Neural cell (in vitro differentiated cells): ENCODE measurements at regions not wholly inside any gene's neighbourhood (a gene's known extent, or its start where the extent isn't known, plus 50 kb on each side); places are given as distances from the start of the nearest gene placed in this dataset.

ENCODE experiments used
- H2AFZ ChIP-seq: fragments of 200-600, 300-800 bp; sonication (generic), shearing (Covaris generic); 2 replicates; pipeline ENCODE4 v1.6.0; 2014; ENCODE audit warnings: low read depth, mild to moderate bottlenecking, antibody characterized with exemption, low read length, moderate library complexity
- H3F3A ChIP-seq: fragments of 200-600 bp; shearing (Covaris generic); 2 replicates; pipeline ENCODE4 v1.6.1; 2016; ENCODE audit warnings: mild to moderate bottlenecking, moderate library complexity, mixed read lengths, antibody characterized with exemption, low read length; ENCODE audit not compliant: insufficient read depth, poor library complexity, severe bottlenecking
- H3K27ac ChIP-seq: fragments of 200-600, 300-800 bp; sonication (generic), shearing (Covaris generic); 2 replicates; pipeline ENCODE4 v1.5.1; 2014; ENCODE audit warnings: mild to moderate bottlenecking, low read length, moderate library complexity
- H3K27me3 ChIP-seq: fragments of 300-800, 200-600 bp; sonication (generic), shearing (Covaris generic); 2 replicates; pipeline ENCODE4 v1.6.0; 2014; ENCODE audit warnings: mild to moderate bottlenecking, low read depth, low read length, moderate library complexity; ENCODE audit not compliant: insufficient read depth
- H3K36me3 ChIP-seq: fragments of 300-800, 200-600 bp; sonication (generic), shearing (Covaris generic); 2 replicates; pipeline ENCODE4 v1.5.1; 2014; ENCODE audit warnings: mild to moderate bottlenecking, antibody characterized with exemption, low read length, moderate library complexity; ENCODE audit not compliant: insufficient read depth
- H3K4me2 ChIP-seq: fragments of 300-800, 200-600 bp; sonication (generic), shearing (Covaris generic); 2 replicates; pipeline ENCODE4 v1.6.0; 2014; ENCODE audit warnings: mild to moderate bottlenecking, low read length
- H3K4me3 ChIP-seq: fragments of 300-800, 200-600 bp; sonication (generic), shearing (Covaris generic); 2 replicates; pipeline ENCODE4 v1.5.1; 2014; ENCODE audit warnings: mild to moderate bottlenecking, low read length, moderate library complexity
- H3K79me2 ChIP-seq: fragments of 200-600 bp; shearing (Covaris generic); replicated peaks from 2 replicates; pipeline ENCODE4 v1.6.0; 2014; ENCODE audit warnings: mild to moderate bottlenecking, low read length, moderate library complexity; ENCODE audit not compliant: insufficient read depth
- H3K9ac ChIP-seq: fragments of 300-800, 200-600 bp; sonication (generic), shearing (Covaris generic); 2 replicates; pipeline ENCODE4 v1.6.1; 2016; ENCODE audit warnings: mild to moderate bottlenecking, low read length, mixed read lengths
- H3K9me2 ChIP-seq: fragments of 200-600 bp; shearing (Covaris generic); 2 replicates; pipeline ENCODE4 v1.6.1; 2016; ENCODE audit warnings: mild to moderate bottlenecking, low read length, mixed read lengths; ENCODE audit not compliant: insufficient read depth
- H3K9me3 ChIP-seq: fragments of 200-600, 300-800 bp; sonication (generic), shearing (Covaris generic); 2 replicates; pipeline ENCODE4 v1.6.1; 2016; ENCODE audit warnings: mild to moderate bottlenecking, mixed run types, low read length, moderate library complexity, mixed read lengths
- H4K20me1 ChIP-seq: fragments of 200-600 bp; shearing (Covaris generic); 2 replicates; pipeline ENCODE4 v1.6.1; 2016; ENCODE audit warnings: mild to moderate bottlenecking, mixed run types; ENCODE audit not compliant: insufficient read depth
- EP300 ChIP-seq: fragments of 450-650 bp; conservative IDR thresholded peaks from 2 replicates; pipeline ENCODE4 v1.6.1; 2014; ENCODE audit warnings: antibody characterized with exemption, mild to moderate bottlenecking, moderate library complexity; ENCODE audit not compliant: poor library complexity, severe bottlenecking
- EZH2 ChIP-seq: fragments of 200-600, 300-800 bp; shearing (Covaris generic), sonication (generic); IDR thresholded peaks from 2 replicates; pipeline ENCODE4 v1.6.1; 2014; ENCODE audit warnings: antibody characterized with exemption, low read length, borderline replicate concordance, mild to moderate bottlenecking; ENCODE audit not compliant: insufficient read depth, poor library complexity, severe bottlenecking
- MXI1 ChIP-seq: fragments of 450-650 bp; conservative IDR thresholded peaks from 2 replicates; pipeline ENCODE4 v1.6.1; 2014; ENCODE audit warnings: antibody characterized with exemption, mild to moderate bottlenecking; ENCODE audit not compliant: poor library complexity, severe bottlenecking
- POLR2AphosphoS5 ChIP-seq: IDR thresholded peaks from 2 replicates; pipeline ENCODE4 v1.6.1; 2012
- RAD21 ChIP-seq: fragments of 450-650 bp; conservative IDR thresholded peaks from 2 replicates; pipeline ENCODE4 v1.6.1; 2014; ENCODE audit warnings: antibody characterized with exemption, mild to moderate bottlenecking, moderate library complexity
- SMC3 ChIP-seq: fragments of 450-650 bp; conservative IDR thresholded peaks from 2 replicates; pipeline ENCODE4 v1.6.1; 2014; ENCODE audit warnings: antibody characterized with exemption, mild to moderate bottlenecking, moderate library complexity; ENCODE audit not compliant: poor library complexity
- TAF1 ChIP-seq: IDR thresholded peaks from 2 replicates; pipeline ENCODE4 v1.6.1; 2012; ENCODE audit warnings: low read depth
- TF ChIP-seq, protein P1 (sequence below): fragments of 450-650 bp; IDR thresholded peaks from 2 replicates; pipeline ENCODE4 v1.5.1; 2014; ENCODE audit warnings: antibody characterized with exemption, mild to moderate bottlenecking, moderate library complexity; ENCODE audit not compliant: poor library complexity, severe bottlenecking
- TF ChIP-seq, protein P2 (sequence below): IDR thresholded peaks from 2 replicates; pipeline ENCODE4 v1.6.1; 2012; ENCODE audit warnings: borderline replicate concordance

- Histone ChIP-seq H3K27me3 (no peaks in the 10 kb centered on the region), H3K4me2 (no peak overlapping the region), H4K20me1 (no peaks in the 10 kb centered on the region), H3K9me2 (no peaks in the 10 kb centered on the region), H3K36me3 (no peaks in the 10 kb centered on the region), H3K79me2 (no peaks in the 10 kb centered on the region), H2AFZ (no peak overlapping the region), H3K27ac (no peak overlapping the region), H3K9me3 (no peaks in the 10 kb centered on the region), H3K4me3 (no peak overlapping the region), H3F3A (no peaks in the 10 kb centered on the region), H3K9ac (no peak overlapping the region)
- no peak for TF ChIP-seq EP300
These were observed 107.0 kb upstream of the NPSR1 start for GRCh38 chr7:34550996-34551395.

DNA sequence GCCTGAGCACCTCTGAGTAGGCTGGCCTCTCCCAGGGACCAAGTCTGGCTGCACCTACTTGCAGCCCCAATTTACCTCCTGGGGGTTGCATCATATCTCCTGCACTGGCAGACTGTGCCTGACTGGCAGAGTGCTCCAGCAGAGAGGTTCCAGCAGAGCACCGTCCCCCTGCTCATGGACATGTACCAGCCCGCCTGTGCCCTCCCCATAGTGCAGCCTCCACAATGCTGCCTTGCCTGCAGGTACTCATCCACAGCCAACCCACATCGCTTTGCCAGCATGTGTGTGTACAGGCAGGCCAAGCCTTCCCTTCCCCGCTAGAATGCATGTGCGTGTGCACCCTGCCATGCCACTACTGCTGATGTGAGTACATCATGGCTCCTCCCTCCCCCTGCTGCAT lies 105.5 kb upstream of the NPSR1 start:
- Histone ChIP-seq H3K79me2 (no peaks in the 10 kb centered on the region), H3F3A (no peaks in the 10 kb centered on the region), H3K9me3 (no peaks in the 10 kb centered on the region), H3K36me3 (no peaks in the 10 kb centered on the region), H3K27me3 (no peaks in the 10 kb centered on the region), H3K4me3 (no peak overlapping the region), H3K4me2 (no peak overlapping the region), H2AFZ (no peak overlapping the region), H4K20me1 (no peaks in the 10 kb centered on the region), H3K9ac (no peak overlapping the region), H3K27ac (no peak overlapping the region), H3K9me2 (no peaks in the 10 kb centered on the region)
- TF ChIP-seq SMC3, result no peak

GRCh38 chr7:34558022-34558421 lies 100.0 kb upstream of the NPSR1 start:
- Histone ChIP-seq H3F3A (no peaks in the 10 kb centered on the region), H3K27ac (peak overlapping the region; percentile 52), H3K4me3 (no peak overlapping the region), H3K36me3 (no peaks in the 10 kb centered on the region), H3K9me3 (no peaks in the 10 kb centered on the region), H4K20me1 (no peaks in the 10 kb centered on the region), H3K27me3 (no peaks in the 10 kb centered on the region), H2AFZ (no peak overlapping the region), H3K79me2 (no peaks in the 10 kb centered on the region), H3K9me2 (no peaks in the 10 kb centered on the region), H3K4me2 (no peak overlapping the region), H3K9ac (no peak overlapping the region)
- TF ChIP-seq RAD21, result no peak
- TF ChIP-seq, protein P1, sequence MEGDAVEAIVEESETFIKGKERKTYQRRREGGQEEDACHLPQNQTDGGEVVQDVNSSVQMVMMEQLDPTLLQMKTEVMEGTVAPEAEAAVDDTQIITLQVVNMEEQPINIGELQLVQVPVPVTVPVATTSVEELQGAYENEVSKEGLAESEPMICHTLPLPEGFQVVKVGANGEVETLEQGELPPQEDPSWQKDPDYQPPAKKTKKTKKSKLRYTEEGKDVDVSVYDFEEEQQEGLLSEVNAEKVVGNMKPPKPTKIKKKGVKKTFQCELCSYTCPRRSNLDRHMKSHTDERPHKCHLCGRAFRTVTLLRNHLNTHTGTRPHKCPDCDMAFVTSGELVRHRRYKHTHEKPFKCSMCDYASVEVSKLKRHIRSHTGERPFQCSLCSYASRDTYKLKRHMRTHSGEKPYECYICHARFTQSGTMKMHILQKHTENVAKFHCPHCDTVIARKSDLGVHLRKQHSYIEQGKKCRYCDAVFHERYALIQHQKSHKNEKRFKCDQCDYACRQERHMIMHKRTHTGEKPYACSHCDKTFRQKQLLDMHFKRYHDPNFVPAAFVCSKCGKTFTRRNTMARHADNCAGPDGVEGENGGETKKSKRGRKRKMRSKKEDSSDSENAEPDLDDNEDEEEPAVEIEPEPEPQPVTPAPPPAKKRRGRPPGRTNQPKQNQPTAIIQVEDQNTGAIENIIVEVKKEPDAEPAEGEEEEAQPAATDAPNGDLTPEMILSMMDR, result no peak
- TF ChIP-seq MXI1, result no peak
- TF ChIP-seq EP300, result peak; percentile 62
- TF ChIP-seq, protein P2, sequence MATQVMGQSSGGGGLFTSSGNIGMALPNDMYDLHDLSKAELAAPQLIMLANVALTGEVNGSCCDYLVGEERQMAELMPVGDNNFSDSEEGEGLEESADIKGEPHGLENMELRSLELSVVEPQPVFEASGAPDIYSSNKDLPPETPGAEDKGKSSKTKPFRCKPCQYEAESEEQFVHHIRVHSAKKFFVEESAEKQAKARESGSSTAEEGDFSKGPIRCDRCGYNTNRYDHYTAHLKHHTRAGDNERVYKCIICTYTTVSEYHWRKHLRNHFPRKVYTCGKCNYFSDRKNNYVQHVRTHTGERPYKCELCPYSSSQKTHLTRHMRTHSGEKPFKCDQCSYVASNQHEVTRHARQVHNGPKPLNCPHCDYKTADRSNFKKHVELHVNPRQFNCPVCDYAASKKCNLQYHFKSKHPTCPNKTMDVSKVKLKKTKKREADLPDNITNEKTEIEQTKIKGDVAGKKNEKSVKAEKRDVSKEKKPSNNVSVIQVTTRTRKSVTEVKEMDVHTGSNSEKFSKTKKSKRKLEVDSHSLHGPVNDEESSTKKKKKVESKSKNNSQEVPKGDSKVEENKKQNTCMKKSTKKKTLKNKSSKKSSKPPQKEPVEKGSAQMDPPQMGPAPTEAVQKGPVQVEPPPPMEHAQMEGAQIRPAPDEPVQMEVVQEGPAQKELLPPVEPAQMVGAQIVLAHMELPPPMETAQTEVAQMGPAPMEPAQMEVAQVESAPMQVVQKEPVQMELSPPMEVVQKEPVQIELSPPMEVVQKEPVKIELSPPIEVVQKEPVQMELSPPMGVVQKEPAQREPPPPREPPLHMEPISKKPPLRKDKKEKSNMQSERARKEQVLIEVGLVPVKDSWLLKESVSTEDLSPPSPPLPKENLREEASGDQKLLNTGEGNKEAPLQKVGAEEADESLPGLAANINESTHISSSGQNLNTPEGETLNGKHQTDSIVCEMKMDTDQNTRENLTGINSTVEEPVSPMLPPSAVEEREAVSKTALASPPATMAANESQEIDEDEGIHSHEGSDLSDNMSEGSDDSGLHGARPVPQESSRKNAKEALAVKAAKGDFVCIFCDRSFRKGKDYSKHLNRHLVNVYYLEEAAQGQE, result peak; percentile 20
- no peak for TF ChIP-seq SMC3
- TF ChIP-seq POLR2AphosphoS5, result peak; percentile 62
- TF ChIP-seq TAF1, result no peak
- no peak for TF ChIP-seq EZH2
